Smooth muscle cell (in vitro differentiated cells): ENCODE measurements at regions not wholly inside any gene's neighbourhood (a gene's known extent, or its start where the extent isn't known, plus 50 kb on each side); places are given as distances from the start of the nearest gene placed in this dataset.

Experiments used
- DNase-seq: peaks from one replicate; lab custom pipeline; 2025; ENCODE audit not compliant: unreplicated experiment; lab: John Stamatoyannopoulos, UW
- H2AFZ ChIP-seq: fragments of 200-600 bp; sonication (generic); 2 replicates; pipeline ENCODE4 v1.6.0; 2016; ENCODE audit warnings: antibody characterized with exemption, low read depth, mild to moderate bottlenecking
- H3F3A ChIP-seq: fragments of 200-600 bp; sonication (generic); 2 replicates; pipeline ENCODE4 v1.6.0; 2017; ENCODE audit warnings: antibody characterized with exemption, low read depth
- H3K27ac ChIP-seq: fragments of 200-600 bp; sonication (generic); 2 replicates; pipeline ENCODE4 v1.5.1; 2016; ENCODE audit warnings: low read depth, mild to moderate bottlenecking
- H3K27me3 ChIP-seq: fragments of 200-600 bp; sonication (generic); 2 replicates; pipeline ENCODE4 v1.6.1; 2016; ENCODE audit warnings: low read depth, mild to moderate bottlenecking
- H3K36me3 ChIP-seq: fragments of 200-600 bp; sonication (generic); 2 replicates; pipeline ENCODE4 v1.5.1; 2016; ENCODE audit warnings: low read depth
- H3K4me1 ChIP-seq: fragments of 200-600 bp; sonication (generic); 2 replicates; pipeline ENCODE4 v1.5.1; 2016; ENCODE audit warnings: low read depth
- H3K4me2 ChIP-seq: fragments of 200-600 bp; sonication (generic); 2 replicates; pipeline ENCODE4 v1.6.0; 2016; ENCODE audit warnings: mild to moderate bottlenecking
- H3K4me3 ChIP-seq: fragments of 200-600 bp; sonication (generic); 2 replicates; pipeline ENCODE4 v1.5.1; 2016; ENCODE audit warnings: mild to moderate bottlenecking
- H3K79me2 ChIP-seq: fragments of 200-600 bp; sonication (generic); 2 replicates; pipeline ENCODE4 v1.6.0; 2016; ENCODE audit warnings: low read depth, mild to moderate bottlenecking
- H3K9ac ChIP-seq: fragments of 200-600 bp; sonication (generic); 2 replicates; pipeline ENCODE4 v1.6.0; 2016; ENCODE audit warnings: low read depth
- H3K9me3 ChIP-seq: fragments of 200-600 bp; sonication (generic); replicated peaks from 2 replicates; pipeline ENCODE4 v1.5.1; 2016; ENCODE audit warnings: low read depth
- H4K20me1 ChIP-seq: fragments of 200-600 bp; sonication (generic); 2 replicates; pipeline ENCODE4 v1.6.0; 2016; ENCODE audit warnings: low read depth
- CTCF ChIP-seq: fragments of 200-600 bp; sonication (generic); IDR thresholded peaks from 2 replicates; pipeline ENCODE4 v1.5.1; 2017; ENCODE audit warnings: borderline replicate concordance, mild to moderate bottlenecking, antibody characterized with exemption; ENCODE audit not compliant: insufficient read depth, poor library complexity, severe bottlenecking
- WGBS: methylation state at CpG from one replicate; pipeline ENCODE4 v1.1.7; 2016; ENCODE audit warnings: low lambda C conversion rate; 5-methylcytosine and 5-hydroxymethylcytosine counted together

DNA sequence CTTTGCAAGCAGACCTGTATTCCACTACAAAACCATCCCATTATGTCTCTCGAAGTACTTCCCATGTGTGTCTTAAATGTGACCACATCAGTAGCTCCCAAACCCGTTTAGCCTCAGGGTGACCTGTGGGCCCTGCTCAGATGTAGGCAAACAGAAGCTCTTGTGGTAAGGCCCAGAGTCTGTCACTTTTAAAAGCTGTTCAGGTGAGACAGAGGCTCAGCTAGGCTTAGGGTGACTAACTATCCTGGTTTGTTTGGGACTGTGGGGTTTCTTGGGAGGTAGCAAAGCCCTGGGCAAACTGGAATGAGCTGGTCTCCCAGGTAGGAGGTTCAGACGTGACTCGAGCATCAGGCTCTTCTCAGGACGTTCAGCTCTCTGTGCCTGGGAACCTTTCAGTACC, 64.5 kb upstream of the VASH1 start:
- no peak overlapping the region for H3K4me3 ChIP-seq
- 59% methylated on average over 5 of the region's 5 CpGs for WGBS
- no peaks in the 10 kb centered on the region for H3F3A ChIP-seq
- no peaks in the 10 kb centered on the region for H3K4me1 ChIP-seq
- peak overlapping the region; percentile 33 for H3K27ac ChIP-seq
- H3K27me3 ChIP-seq = no peaks in the 10 kb centered on the region
- no peak overlapping the region for H2AFZ ChIP-seq
- H4K20me1 ChIP-seq = no peaks in the 10 kb centered on the region
- H3K9me3 ChIP-seq = no peaks in the 10 kb centered on the region
- H3K79me2 ChIP-seq = no peaks in the 10 kb centered on the region
- no peak for DNase-seq
- no peak for TF ChIP-seq CTCF
- no peak overlapping the region for H3K4me2 ChIP-seq
- no peak overlapping the region for H3K9ac ChIP-seq
- H3K36me3 ChIP-seq = no peaks in the 10 kb centered on the region

- Histone ChIP-seq H3K27ac (peak overlapping the region; percentile 35), H3K27me3 (no peaks in the 10 kb centered on the region), H3F3A (no peaks in the 10 kb centered on the region), H3K4me1 (no peaks in the 10 kb centered on the region), H4K20me1 (no peaks in the 10 kb centered on the region), H3K4me3 (no peak overlapping the region), H2AFZ (no peak overlapping the region), H3K9ac (no peak overlapping the region), H3K4me2 (no peak overlapping the region), H3K79me2 (no peaks in the 10 kb centered on the region), H3K36me3 (no peaks in the 10 kb centered on the region), H3K9me3 (no peaks in the 10 kb centered on the region)
- no peak for TF ChIP-seq CTCF
- 77% methylated on average over 5 of the region's 5 CpGs for WGBS
- no peak for DNase-seq
Measured at GRCh38 chr14:76697246-76697905, 63.9 kb upstream of the VASH1 start.

DNA sequence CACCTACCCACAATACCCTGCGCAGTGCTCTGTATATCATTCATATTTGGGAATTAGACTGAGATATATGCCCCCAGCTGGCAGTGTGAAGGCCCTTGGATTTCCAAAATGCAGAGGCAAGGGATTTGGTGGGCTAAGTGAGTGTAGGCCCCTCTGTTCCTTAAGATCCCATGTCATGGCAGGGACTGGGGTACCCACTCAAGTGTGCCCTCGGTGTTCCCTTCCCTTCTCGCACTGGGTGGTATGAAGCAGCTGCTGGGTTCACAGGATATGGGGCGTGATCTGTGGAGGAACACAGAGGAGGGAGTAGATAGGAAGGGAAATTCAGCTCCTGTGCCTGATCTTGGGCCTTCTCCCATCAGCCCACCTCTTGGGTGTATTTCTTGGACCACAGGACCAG, 63.1 kb upstream of the VASH1 start:
- H3K27ac ChIP-seq = no peak overlapping the region
- over 99% methylated on average over 4 of the region's 4 CpGs for WGBS
- no peaks in the 10 kb centered on the region for H3K9me3 ChIP-seq
- H4K20me1 ChIP-seq = no peaks in the 10 kb centered on the region
- TF ChIP-seq CTCF = no peak
- no peak for DNase-seq
- no peak overlapping the region for H2AFZ ChIP-seq
- no peaks in the 10 kb centered on the region for H3F3A ChIP-seq
- no peak overlapping the region for H3K9ac ChIP-seq
- no peaks in the 10 kb centered on the region for H3K27me3 ChIP-seq
- no peak overlapping the region for H3K4me3 ChIP-seq
- H3K4me2 ChIP-seq = no peak overlapping the region
- no peaks in the 10 kb centered on the region for H3K4me1 ChIP-seq
- no peaks in the 10 kb centered on the region for H3K36me3 ChIP-seq
- no peaks in the 10 kb centered on the region for H3K79me2 ChIP-seq

- no peaks in the 10 kb centered on the region for H3K79me2 ChIP-seq
- no peaks in the 10 kb centered on the region for H3K4me1 ChIP-seq
- WGBS = 98% methylated on average over 3 of the region's 3 CpGs
- TF ChIP-seq CTCF = no peak
- no peak overlapping the region for H3K27ac ChIP-seq
- no peak overlapping the region for H3K4me3 ChIP-seq
- no peak overlapping the region for H3K4me2 ChIP-seq
- no peak overlapping the region for H2AFZ ChIP-seq
- DNase-seq = no peak
- no peaks in the 10 kb centered on the region for H3F3A ChIP-seq
- H3K27me3 ChIP-seq = no peaks in the 10 kb centered on the region
- H3K9ac ChIP-seq = no peak overlapping the region
- no peaks in the 10 kb centered on the region for H4K20me1 ChIP-seq
- no peaks in the 10 kb centered on the region for H3K9me3 ChIP-seq
- H3K36me3 ChIP-seq = no peaks in the 10 kb centered on the region
Measured at GRCh38 chr14:76698631-76699030, 62.6 kb upstream of the VASH1 start.
